HepG2 (cell line): ENCODE measurements at regions not wholly inside any gene's neighbourhood (a gene's known extent, or its start where the extent isn't known, plus 50 kb on each side); places are given as distances from the start of the nearest gene placed in this dataset.

Experiments
- HNRNPL ChIP-seq: fragments of 200-400 bp; formaldehyde crosslinking; IDR thresholded peaks from 2 replicates; pipeline ENCODE4 v1.6.1; 2017; ENCODE audit warnings: mild to moderate bottlenecking, low read depth, low read length
- KLF6 ChIP-seq: IDR thresholded peaks from 2 replicates; pipeline ENCODE4 v1.8.0; 2016; ENCODE audit warnings: missing biosample characterization, missing genetic modification reagents
- POLR2A ChIP-seq, 2 experiments: IDR thresholded peaks; 2 replicates each; pipeline ENCODE4 v1.6.1; 2011; ENCODE audit warnings: low read depth in 2 of 2, low read length in 2 of 2, mild to moderate bottlenecking in 1 of 2, moderate library complexity in 1 of 2; ENCODE audit not compliant: insufficient read depth in 1 of 2
- SMAD3 ChIP-seq: sonication (generic); formaldehyde crosslinking; IDR thresholded peaks from 2 replicates; pipeline ENCODE4 v1.4.0; 2020; ENCODE audit warnings: missing genetic modification reagents
- ZNF143 ChIP-seq: sonication (generic); formaldehyde crosslinking; IDR thresholded peaks from 2 replicates; pipeline ENCODE4 v1.4.0; 2020; ENCODE audit warnings: missing genetic modification reagents
- ZNF263 ChIP-seq: sonication (generic); formaldehyde crosslinking; IDR thresholded peaks from 2 replicates; pipeline ENCODE4 v1.4.0; 2020; ENCODE audit warnings: missing genetic modification reagents
- ZZZ3 ChIP-seq: sonication (generic); formaldehyde crosslinking; IDR thresholded peaks from 2 replicates; pipeline ENCODE4 v1.4.0; 2020; ENCODE audit warnings: missing genetic modification reagents, mild to moderate bottlenecking, borderline replicate concordance
- TF ChIP-seq, protein P1 (sequence below): IDR thresholded peaks from 2 replicates; pipeline ENCODE4 v1.6.1; 2016; ENCODE audit warnings: control low read depth
- TF ChIP-seq, protein P2 (sequence below), 2 experiments: fragments of 450-650 bp in 1 of 2; sonication (generic) in 1 of 2; formaldehyde crosslinking in 1 of 2; IDR thresholded peaks; 2 replicates each; pipeline versions ENCODE4 v1.6.1 to v1.8.0; 2016 to 2022; ENCODE audit warnings: antibody characterized with exemption in 1 of 2, mild to moderate bottlenecking in 1 of 2, missing genetic modification reagents in 1 of 2

DNA sequence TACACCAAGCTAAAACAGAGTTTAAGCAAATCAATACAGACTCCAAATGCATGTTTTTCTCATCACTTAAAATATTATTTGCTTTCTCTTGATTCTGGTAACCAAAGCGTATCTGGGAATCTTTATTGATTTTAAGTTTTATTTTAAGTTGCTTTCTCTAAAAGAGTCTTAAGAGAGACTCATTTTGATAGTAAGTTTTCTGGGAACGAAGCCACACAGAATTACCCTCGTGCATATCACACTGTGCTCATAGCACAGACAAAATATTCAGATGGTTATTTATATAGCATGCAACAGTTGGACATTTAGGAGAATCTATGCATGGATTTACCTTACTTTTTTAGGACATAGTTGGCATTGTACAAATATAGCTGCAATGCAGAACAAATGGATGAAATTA lies 597.5 kb upstream of the NRXN1 start:
- TF ChIP-seq HNRNPL (no peak), ZZZ3 (no peak), POLR2A (IDR thresholded peaks at IDR 0.05; ENCODE audit: insufficient read depth in 1 of 2, low read depth in 2 of 2, low read length in 2 of 2) (no peak), KLF6 (CRISPR knock-in tag) (no peak), SMAD3 (CRISPR knock-in tag) (no peak), ZNF143 (no peak), ZNF263 (no peak)
- TF ChIP-seq, protein P1, sequence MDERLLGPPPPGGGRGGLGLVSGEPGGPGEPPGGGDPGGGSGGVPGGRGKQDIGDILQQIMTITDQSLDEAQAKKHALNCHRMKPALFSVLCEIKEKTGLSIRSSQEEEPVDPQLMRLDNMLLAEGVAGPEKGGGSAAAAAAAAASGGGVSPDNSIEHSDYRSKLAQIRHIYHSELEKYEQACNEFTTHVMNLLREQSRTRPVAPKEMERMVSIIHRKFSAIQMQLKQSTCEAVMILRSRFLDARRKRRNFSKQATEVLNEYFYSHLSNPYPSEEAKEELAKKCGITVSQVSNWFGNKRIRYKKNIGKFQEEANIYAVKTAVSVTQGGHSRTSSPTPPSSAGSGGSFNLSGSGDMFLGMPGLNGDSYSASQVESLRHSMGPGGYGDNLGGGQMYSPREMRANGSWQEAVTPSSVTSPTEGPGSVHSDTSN, result no peak
- TF ChIP-seq, protein P2, sequence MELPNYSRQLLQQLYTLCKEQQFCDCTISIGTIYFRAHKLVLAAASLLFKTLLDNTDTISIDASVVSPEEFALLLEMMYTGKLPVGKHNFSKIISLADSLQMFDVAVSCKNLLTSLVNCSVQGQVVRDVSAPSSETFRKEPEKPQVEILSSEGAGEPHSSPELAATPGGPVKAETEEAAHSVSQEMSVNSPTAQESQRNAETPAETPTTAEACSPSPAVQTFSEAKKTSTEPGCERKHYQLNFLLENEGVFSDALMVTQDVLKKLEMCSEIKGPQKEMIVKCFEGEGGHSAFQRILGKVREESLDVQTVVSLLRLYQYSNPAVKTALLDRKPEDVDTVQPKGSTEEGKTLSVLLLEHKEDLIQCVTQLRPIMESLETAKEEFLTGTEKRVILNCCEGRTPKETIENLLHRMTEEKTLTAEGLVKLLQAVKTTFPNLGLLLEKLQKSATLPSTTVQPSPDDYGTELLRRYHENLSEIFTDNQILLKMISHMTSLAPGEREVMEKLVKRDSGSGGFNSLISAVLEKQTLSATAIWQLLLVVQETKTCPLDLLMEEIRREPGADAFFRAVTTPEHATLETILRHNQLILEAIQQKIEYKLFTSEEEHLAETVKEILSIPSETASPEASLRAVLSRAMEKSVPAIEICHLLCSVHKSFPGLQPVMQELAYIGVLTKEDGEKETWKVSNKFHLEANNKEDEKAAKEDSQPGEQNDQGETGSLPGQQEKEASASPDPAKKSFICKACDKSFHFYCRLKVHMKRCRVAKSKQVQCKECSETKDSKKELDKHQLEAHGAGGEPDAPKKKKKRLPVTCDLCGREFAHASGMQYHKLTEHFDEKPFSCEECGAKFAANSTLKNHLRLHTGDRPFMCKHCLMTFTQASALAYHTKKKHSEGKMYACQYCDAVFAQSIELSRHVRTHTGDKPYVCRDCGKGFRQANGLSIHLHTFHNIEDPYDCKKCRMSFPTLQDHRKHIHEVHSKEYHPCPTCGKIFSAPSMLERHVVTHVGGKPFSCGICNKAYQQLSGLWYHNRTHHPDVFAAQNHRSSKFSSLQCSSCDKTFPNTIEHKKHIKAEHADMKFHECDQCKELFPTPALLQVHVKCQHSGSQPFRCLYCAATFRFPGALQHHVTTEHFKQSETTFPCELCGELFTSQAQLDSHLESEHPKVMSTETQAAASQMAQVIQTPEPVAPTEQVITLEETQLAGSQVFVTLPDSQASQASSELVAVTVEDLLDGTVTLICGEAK (IDR thresholded peaks at IDR 0.05), result no peak
- TF ChIP-seq, protein P2 (CRISPR knock-in tag; IDR thresholded peaks at IDR 0.05), result no peak
